Activated CD4-positive, alpha-beta T cell treated with anti-CD3 and anti-CD28 coated beads for 4 hours (primary cell): ENCODE measurements at regions not wholly inside any gene's neighbourhood (a gene's known extent, or its start where the extent isn't known, plus 50 kb on each side); places are given as distances from the start of the nearest gene placed in this dataset.

Experiments
- DNase-seq, 2 donors: peaks; one replicate each; pipeline ENCODE4 v3.0.0-alpha.2; 2020

GRCh38 chr2:7777668-7778067, 860.5 kb downstream of the RNF144A start:
- no peak for DNase-seq

GRCh38 chr2:7780321-7780720, 863.1 kb downstream of the RNF144A start:
- DNase-seq: no peak

- no peak for DNase-seq
Measured at GRCh38 chr2:7785700-7786099, 868.5 kb downstream of the RNF144A start.

GRCh38 chr2:7788736-7789135, 871.5 kb downstream of the RNF144A start:
- DNase-seq: no peak

- no peak for DNase-seq
Measured at GRCh38 chr2:7792031-7792651, 874.9 kb downstream of the RNF144A start.

GRCh38 chr2:7795778-7796563, 878.8 kb downstream of the RNF144A start:
- no peak for DNase-seq

GRCh38 chr2:7800031-7800430, 881.8 kb upstream of the ID2 start:
- DNase-seq: no peak

- no peak for DNase-seq
Measured at GRCh38 chr2:7801212-7801611, 880.6 kb upstream of the ID2 start.

GRCh38 chr2:7803515-7803914, 878.3 kb upstream of the ID2 start:
- DNase-seq: no peak

GRCh38 chr2:7809640-7810039, 872.2 kb upstream of the ID2 start:
- DNase-seq: no peak

- no peak for DNase-seq
Measured at GRCh38 chr2:7811073-7811472, 870.8 kb upstream of the ID2 start.

- DNase-seq: no peak
Measured at GRCh38 chr2:7812231-7812995, 869.4 kb upstream of the ID2 start.

- DNase-seq: no peak
Measured at GRCh38 chr2:7813541-7814292, 868.1 kb upstream of the ID2 start.

GRCh38 chr2:7815726-7816125, 866.1 kb upstream of the ID2 start:
- DNase-seq: no peak

- DNase-seq: no peak
Measured at GRCh38 chr2:7816233-7816632, 865.6 kb upstream of the ID2 start.

GRCh38 chr2:7816944-7817343, 864.9 kb upstream of the ID2 start:
- no peak for DNase-seq

- DNase-seq: no peak
Measured at GRCh38 chr2:7819316-7819715, 862.5 kb upstream of the ID2 start.

- no peak for DNase-seq
Measured at GRCh38 chr2:7819850-7820249, 862.0 kb upstream of the ID2 start.

GRCh38 chr2:7824211-7824610, 857.6 kb upstream of the ID2 start:
- DNase-seq: no peak

GRCh38 chr2:7825591-7826312, 856.1 kb upstream of the ID2 start:
- no peak for DNase-seq

GRCh38 chr2:7826656-7827055, 855.2 kb upstream of the ID2 start:
- DNase-seq: no peak

GRCh38 chr2:7829241-7829640, 852.6 kb upstream of the ID2 start:
- DNase-seq: no peak

GRCh38 chr2:7830616-7831015, 851.2 kb upstream of the ID2 start:
- no peak for DNase-seq
